GM06990 (cell line): ENCODE measurements at regions not wholly inside any gene's neighbourhood (a gene's known extent, or its start where the extent isn't known, plus 50 kb on each side); places are given as distances from the start of the nearest gene placed in this dataset.

Source experiments
- DNase-seq: peaks from one replicate; pipeline ENCODE4 v3.0.0-alpha.2; 2011; ENCODE audit not compliant: insufficient read length; ENCODE audit errors: extremely low read depth
- H3K27me3 ChIP-seq: replicated peaks from 2 replicates; pipeline ENCODE4 v1.6.0; 2011; ENCODE audit warnings: low read length; ENCODE audit not compliant: control insufficient read depth, insufficient read depth
- H3K36me3 ChIP-seq: 2 replicates; pipeline ENCODE4 v1.5.1; 2011; ENCODE audit warnings: low read length; ENCODE audit not compliant: control insufficient read depth, insufficient read depth
- H3K4me3 ChIP-seq: replicated peaks from 2 replicates; pipeline ENCODE4 v1.5.1; 2011; ENCODE audit warnings: low read depth, mild to moderate bottlenecking, control low read depth, low read length
- TF ChIP-seq, protein P1 (sequence below): IDR thresholded peaks from 2 replicates; pipeline ENCODE4 v1.5.1; 2011; ENCODE audit warnings: low read length, control low read depth, mild to moderate bottlenecking, inconsistent platforms; ENCODE audit not compliant: insufficient read depth, poor library complexity, severe bottlenecking

DNA sequence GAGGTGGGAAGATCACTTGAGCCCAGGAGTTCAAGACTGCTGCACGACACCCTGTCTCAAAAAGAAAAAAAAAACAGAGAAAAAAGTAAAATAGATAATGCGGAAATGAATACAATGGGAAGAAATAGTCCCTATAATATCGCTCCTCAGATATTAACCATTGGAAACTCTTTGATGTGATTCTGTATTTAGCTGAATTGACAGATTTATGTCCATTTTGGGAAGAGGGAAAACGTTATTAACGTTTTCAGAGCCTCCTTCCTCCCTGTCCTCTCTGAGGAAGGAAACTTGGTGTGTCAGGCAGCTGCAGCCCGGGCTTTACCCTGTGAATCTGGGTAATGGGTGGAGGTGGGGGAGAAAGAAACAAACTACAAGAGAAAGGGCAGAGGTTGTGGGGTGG, 61.6 kb upstream of the ECE1 start:
- TF ChIP-seq, protein P1, sequence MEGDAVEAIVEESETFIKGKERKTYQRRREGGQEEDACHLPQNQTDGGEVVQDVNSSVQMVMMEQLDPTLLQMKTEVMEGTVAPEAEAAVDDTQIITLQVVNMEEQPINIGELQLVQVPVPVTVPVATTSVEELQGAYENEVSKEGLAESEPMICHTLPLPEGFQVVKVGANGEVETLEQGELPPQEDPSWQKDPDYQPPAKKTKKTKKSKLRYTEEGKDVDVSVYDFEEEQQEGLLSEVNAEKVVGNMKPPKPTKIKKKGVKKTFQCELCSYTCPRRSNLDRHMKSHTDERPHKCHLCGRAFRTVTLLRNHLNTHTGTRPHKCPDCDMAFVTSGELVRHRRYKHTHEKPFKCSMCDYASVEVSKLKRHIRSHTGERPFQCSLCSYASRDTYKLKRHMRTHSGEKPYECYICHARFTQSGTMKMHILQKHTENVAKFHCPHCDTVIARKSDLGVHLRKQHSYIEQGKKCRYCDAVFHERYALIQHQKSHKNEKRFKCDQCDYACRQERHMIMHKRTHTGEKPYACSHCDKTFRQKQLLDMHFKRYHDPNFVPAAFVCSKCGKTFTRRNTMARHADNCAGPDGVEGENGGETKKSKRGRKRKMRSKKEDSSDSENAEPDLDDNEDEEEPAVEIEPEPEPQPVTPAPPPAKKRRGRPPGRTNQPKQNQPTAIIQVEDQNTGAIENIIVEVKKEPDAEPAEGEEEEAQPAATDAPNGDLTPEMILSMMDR, result no peak
- no peak for DNase-seq

DNA sequence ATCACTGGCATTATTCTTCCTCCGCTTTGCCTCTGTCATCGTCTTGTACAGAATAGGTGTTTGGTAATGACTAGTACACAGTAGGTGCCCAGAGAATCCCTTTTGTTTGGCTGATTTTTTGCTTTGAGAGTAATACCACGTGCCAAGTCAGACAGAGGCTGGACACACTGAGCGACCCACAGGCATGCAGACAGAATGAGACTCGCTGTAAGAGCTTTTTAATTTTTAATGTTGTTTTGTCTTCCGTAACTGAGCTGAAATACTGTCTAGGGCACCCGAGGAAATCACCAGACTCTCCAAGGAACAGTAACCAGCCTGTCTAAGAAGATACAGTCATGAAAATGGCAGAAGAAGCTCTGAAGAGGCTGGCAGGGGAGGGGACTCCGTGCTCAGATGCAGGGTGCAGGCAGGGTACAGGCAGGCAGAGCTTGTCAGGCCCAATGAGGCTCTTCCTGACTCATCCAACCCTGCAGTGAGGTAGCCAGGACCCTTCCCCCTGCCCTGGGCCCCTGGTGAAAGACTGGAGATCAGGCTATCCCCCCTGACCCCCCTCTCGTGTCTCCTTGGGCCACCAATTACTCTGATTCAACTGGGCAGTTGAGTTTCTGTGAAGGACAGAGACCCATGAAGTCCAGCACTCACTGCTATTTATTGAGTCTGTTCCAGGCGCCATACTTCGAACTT, 60.1 kb upstream of the ECE1 start:
- no peak for DNase-seq
- Histone ChIP-seq H3K27me3 (no peaks in the 10 kb centered on the region; the same call in 1 of the 2 replicates), H3K36me3 (no peaks in the 10 kb centered on the region), H3K4me3 (no peak overlapping the region)
- TF ChIP-seq, protein P1, result no peak

More for the DNA sequence above, 61.6 kb upstream of the ECE1 start:
- Histone ChIP-seq H3K4me3 (no peak overlapping the region), H3K27me3 (no peaks in the 10 kb centered on the region; the same call in none of the 2 replicates), H3K36me3 (no peaks in the 10 kb centered on the region)

DNA sequence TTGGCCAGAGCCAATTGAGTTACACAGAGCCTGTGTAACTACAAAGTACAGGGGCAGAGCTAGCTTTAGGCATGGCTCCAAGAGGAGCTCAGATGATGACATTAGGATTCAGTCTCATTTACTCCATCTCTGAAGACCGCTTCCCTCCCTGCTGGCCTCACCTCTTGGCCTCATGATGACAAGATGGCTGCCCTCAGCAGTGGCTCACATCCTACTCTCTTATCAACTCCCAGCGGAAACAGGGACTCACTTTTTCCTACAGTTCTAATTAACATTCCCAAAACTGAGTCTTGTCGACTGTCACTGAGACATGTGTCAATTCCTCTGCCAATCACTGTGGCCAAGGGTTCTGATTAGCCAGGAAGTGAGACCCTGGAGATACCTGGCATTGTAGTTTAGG, 59.4 kb upstream of the ECE1 start:
- Histone ChIP-seq H3K36me3 (no peaks in the 10 kb centered on the region), H3K27me3 (no peaks in the 10 kb centered on the region; the same call in 1 of the 2 replicates), H3K4me3 (no peak overlapping the region)
- TF ChIP-seq, protein P1, result no peak
- DNase-seq, result no peak

DNA sequence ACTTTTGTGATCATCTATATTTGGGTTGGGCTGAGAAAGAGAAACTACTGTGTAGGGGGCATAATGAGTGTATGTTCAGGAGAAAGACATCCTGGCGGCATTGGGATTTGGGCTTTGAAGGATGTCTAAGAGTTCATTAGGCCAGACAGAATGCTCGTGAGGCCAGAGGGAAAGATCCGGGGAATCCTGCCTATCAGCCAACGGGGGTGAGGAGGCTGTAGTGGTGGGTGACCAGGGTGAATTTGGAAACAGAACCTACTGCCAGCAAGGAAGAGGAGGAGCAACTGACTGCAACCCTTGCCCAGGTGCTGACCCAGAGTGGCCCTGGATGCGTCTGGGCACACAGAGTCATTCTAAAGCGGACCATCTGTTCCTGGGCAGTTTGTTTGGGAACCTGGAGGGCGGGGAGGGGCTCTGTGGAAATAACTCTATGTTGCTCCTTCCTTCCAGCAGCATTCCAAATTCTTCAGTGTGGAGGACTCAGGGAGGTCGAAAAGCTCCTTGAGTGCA, 56.9 kb upstream of the ECE1 start:
- no peak for DNase-seq
- no peak overlapping the region for H3K4me3 ChIP-seq
- no peaks in the 10 kb centered on the region for H3K36me3 ChIP-seq
- TF ChIP-seq, protein P1, result no peak
- no peaks in the 10 kb centered on the region; the same call in 1 of the 2 replicates for H3K27me3 ChIP-seq

DNA sequence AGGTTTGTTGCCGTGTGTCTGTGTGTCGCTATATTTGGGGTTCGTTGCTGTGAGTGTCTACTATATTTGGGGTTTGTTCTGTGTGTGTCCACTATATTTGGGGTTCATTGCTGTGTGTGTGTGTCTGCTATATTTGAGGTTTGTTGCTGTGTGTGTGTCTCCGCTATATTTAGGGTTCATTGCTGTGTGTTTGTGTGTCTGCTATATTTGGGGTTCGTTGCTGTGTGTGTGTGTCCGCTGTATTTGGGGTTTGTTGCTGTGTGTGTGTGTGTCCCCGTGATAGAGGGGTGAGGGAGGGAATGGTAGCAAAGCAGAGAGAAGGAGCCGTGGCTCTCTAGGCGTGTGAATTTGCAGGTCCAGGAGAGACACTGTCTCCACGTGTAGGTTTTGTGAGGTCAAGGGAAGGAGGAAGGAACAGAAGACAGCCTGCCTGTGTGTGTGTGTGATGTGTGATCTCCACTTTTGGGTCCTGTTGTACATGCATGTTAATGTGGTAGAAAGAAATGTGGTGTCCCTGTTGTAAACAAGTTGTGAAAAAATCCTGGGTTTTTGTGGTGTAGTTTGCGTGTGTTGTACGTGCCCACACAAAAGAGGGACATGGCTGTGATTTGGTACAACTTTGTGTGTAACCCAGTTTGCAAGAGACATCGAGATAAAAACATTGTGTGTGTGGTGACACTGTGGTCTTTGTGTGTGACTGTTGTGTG, 56.3 kb upstream of the ECE1 start:
- H3K36me3 ChIP-seq, result no peaks in the 10 kb centered on the region
- TF ChIP-seq, protein P1, result no peak
- DNase-seq, result no peak
- H3K4me3 ChIP-seq, result peak overlapping the region; percentile 65
- H3K27me3 ChIP-seq, result no peaks in the 10 kb centered on the region; the same call in 1 of the 2 replicates
